ENCODE measurements at regions not wholly inside any gene's neighbourhood (a gene's known extent, or its start where the extent isn't known, plus 50 kb on each side); places are given as distances from the start of the nearest gene placed in this dataset.
A peak's percentile ranks its signal among the peaks of the same experiment; 100 is the strongest.

GRCh38 chr12:92606956-92607355, 95.8 kb upstream of the PLEKHG7 start:
- Histone ChIP-seq H3K79me2 (replicated peaks; ENCODE audit: insufficient read depth) (no peaks in the 10 kb centered on the region), H3F3A (replicated peaks; ENCODE audit: low read depth) (no peaks in the 10 kb centered on the region), H3K27me3 (ENCODE audit: insufficient read depth) (no peaks in the 10 kb centered on the region), H3K4me3 (no peak overlapping the region), H3K4me2 (no peak overlapping the region), H2AFZ (no peak overlapping the region), H3K27ac (ENCODE audit: low read depth) (no peak overlapping the region), H4K20me1 (replicated peaks; ENCODE audit: insufficient read depth) (no peaks in the 10 kb centered on the region), H3K4me1 (ENCODE audit: insufficient read depth) (peaks cover 21% of the 10 kb centered on the region), H3K36me3 (ENCODE audit: insufficient read depth) (no peaks in the 10 kb centered on the region), H3K9me2 (ENCODE audit: insufficient read depth) (peaks cover 9% of the 10 kb centered on the region)
- no peaks in the 10 kb centered on the region for H3K36me3 Mint-ChIP-seq (ENCODE audit: low read depth)
- TF ChIP-seq ZNF331 (CRISPR knock-in tag; IDR thresholded peaks at IDR 0.05; ENCODE audit: low read depth) (no peak), REST (IDR thresholded peaks at IDR 0.05; ENCODE audit: unreplicated experiment) (no peak), NANOG (IDR thresholded peaks at IDR 0.05; ENCODE audit: borderline replicate concordance) (no peak), ETS1 (IDR thresholded peaks at IDR 0.05) (no peak), POLR2AphosphoS5 (IDR thresholded peaks at IDR 0.05; ENCODE audit: low read depth) (no peak), CREB1 (CRISPR knock-in tag; IDR thresholded peaks at IDR 0.05; ENCODE audit: low read depth) (no peak), JUNB (IDR thresholded peaks at IDR 0.05; ENCODE audit: unreplicated experiment) (no peak), EZH2 (IDR thresholded peaks at IDR 0.05; ENCODE audit: low read depth, unreplicated experiment) (no peak), ZNF114 (CRISPR knock-in tag; IDR thresholded peaks at IDR 0.05) (no peak), STAT1 (IDR thresholded peaks at IDR 0.05; ENCODE audit: unreplicated experiment) (no peak), EZH2phosphoT487 (IDR thresholded peaks at IDR 0.05; ENCODE audit: unreplicated experiment) (no peak)
- TF ChIP-seq, protein P1, sequence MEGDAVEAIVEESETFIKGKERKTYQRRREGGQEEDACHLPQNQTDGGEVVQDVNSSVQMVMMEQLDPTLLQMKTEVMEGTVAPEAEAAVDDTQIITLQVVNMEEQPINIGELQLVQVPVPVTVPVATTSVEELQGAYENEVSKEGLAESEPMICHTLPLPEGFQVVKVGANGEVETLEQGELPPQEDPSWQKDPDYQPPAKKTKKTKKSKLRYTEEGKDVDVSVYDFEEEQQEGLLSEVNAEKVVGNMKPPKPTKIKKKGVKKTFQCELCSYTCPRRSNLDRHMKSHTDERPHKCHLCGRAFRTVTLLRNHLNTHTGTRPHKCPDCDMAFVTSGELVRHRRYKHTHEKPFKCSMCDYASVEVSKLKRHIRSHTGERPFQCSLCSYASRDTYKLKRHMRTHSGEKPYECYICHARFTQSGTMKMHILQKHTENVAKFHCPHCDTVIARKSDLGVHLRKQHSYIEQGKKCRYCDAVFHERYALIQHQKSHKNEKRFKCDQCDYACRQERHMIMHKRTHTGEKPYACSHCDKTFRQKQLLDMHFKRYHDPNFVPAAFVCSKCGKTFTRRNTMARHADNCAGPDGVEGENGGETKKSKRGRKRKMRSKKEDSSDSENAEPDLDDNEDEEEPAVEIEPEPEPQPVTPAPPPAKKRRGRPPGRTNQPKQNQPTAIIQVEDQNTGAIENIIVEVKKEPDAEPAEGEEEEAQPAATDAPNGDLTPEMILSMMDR (conservative IDR thresholded peaks at IDR 0.05; ENCODE audit: low read depth in 2 of 2) = no peak
- TF ChIP-seq, protein P2, sequence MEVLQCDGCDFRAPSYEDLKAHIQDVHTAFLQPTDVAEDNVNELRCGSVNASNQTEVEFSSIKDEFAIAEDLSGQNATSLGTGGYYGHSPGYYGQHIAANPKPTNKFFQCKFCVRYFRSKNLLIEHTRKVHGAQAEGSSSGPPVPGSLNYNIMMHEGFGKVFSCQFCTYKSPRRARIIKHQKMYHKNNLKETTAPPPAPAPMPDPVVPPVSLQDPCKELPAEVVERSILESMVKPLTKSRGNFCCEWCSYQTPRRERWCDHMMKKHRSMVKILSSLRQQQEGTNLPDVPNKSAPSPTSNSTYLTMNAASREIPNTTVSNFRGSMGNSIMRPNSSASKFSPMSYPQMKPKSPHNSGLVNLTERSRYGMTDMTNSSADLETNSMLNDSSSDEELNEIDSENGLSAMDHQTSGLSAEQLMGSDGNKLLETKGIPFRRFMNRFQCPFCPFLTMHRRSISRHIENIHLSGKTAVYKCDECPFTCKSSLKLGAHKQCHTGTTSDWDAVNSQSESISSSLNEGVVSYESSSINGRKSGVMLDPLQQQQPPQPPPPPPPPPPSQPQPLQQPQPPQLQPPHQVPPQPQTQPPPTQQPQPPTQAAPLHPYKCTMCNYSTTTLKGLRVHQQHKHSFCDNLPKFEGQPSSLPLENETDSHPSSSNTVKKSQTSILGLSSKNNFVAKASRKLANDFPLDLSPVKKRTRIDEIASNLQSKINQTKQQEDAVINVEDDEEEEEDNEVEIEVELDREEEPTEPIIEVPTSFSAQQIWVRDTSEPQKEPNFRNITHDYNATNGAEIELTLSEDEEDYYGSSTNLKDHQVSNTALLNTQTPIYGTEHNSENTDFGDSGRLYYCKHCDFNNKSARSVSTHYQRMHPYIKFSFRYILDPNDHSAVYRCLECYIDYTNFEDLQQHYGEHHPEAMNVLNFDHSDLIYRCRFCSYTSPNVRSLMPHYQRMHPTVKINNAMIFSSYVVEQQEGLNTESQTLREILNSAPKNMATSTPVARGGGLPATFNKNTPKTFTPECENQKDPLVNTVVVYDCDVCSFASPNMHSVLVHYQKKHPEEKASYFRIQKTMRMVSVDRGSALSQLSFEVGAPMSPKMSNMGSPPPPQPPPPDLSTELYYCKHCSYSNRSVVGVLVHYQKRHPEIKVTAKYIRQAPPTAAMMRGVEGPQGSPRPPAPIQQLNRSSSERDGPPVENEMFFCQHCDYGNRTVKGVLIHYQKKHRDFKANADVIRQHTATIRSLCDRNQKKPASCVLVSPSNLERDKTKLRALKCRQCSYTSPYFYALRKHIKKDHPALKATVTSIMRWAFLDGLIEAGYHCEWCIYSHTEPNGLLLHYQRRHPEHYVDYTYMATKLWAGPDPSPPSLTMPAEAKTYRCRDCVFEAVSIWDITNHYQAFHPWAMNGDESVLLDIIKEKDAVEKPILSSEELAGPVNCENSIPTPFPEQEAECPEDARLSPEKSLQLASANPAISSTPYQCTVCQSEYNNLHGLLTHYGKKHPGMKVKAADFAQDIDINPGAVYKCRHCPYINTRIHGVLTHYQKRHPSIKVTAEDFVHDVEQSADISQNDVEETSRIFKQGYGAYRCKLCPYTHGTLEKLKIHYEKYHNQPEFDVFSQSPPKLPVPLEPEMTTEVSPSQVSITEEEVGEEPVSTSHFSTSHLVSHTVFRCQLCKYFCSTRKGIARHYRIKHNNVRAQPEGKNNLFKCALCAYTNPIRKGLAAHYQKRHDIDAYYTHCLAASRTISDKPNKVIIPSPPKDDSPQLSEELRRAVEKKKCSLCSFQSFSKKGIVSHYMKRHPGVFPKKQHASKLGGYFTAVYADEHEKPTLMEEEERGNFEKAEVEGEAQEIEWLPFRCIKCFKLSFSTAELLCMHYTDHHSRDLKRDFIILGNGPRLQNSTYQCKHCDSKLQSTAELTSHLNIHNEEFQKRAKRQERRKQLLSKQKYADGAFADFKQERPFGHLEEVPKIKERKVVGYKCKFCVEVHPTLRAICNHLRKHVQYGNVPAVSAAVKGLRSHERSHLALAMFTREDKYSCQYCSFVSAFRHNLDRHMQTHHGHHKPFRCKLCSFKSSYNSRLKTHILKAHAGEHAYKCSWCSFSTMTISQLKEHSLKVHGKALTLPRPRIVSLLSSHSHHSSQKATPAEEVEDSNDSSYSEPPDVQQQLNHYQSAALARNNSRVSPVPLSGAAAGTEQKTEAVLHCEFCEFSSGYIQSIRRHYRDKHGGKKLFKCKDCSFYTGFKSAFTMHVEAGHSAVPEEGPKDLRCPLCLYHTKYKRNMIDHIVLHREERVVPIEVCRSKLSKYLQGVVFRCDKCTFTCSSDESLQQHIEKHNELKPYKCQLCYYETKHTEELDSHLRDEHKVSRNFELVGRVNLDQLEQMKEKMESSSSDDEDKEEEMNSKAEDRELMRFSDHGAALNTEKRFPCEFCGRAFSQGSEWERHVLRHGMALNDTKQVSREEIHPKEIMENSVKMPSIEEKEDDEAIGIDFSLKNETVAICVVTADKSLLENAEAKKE (CRISPR knock-in tag; IDR thresholded peaks at IDR 0.05) = no peak
- peaks cover 2% of the 10 kb centered on the region for H3K27me3 Mint-ChIP-seq (ENCODE audit: insufficient read depth, low read depth, poor library complexity)
- DNase-seq (ENCODE audit: low spot score) (peak; percentile 5), ATAC-seq (no peak)
- no peak overlapping the region for H3K27ac Mint-ChIP-seq
- peaks cover 25% of the 10 kb centered on the region for H3K4me1 Mint-ChIP-seq
- peaks cover 3% of the 10 kb centered on the region; the same call in 1 of the 3 replicates for H3K9me3 Mint-ChIP-seq
- no peak overlapping the region for H3K4me3 Mint-ChIP-seq

Measured in GM23338 (cell line).